Dermis blood vessel endothelial cell (primary cell): ENCODE measurements at regions not wholly inside any gene's neighbourhood (a gene's known extent, or its start where the extent isn't known, plus 50 kb on each side); places are given as distances from the start of the nearest gene placed in this dataset.
"Not testable (repeated sequence)": the region's sequence is repeated elsewhere in the genome, so short reads cannot be mapped to it uniquely, and the experiment has no call there.

Source experiments
- DNase-seq: peaks from one replicate; pipeline ENCODE4 v3.0.0; 2010

DNA sequence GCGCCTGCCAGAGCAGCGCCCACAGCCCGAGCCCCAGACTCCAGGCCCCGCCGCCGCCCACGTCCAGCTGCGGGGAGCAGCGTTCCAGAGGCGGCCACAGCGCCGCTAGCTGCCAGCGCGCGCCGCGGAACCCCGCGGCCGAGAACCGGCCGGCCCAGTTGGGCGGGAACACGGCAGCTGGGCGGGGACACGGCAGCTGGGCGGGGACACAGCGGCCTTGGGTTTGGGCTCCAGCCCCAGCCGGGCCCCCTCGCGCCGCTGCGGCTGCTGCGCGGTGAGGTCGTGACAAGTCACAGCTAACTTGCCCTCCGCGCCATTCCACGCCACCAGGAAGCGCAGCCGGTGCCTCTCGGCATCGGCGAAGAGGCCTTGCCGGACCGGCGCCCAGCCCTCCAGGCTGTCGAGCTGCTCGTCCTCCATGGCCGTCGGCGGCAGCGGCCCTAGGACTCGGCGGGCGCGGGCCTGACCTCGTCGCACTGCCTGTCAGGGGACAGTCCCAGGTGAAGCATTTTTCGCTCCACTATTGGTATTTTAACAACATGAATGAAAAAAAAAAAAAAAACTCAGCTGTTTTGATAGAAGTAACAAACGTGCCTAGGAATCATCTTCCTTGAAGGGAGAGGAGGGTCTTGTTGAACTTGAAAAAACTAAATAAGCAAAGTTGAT, 56.6 kb upstream of the GOLGA8N start:
- peak; percentile 27 for DNase-seq

DNA sequence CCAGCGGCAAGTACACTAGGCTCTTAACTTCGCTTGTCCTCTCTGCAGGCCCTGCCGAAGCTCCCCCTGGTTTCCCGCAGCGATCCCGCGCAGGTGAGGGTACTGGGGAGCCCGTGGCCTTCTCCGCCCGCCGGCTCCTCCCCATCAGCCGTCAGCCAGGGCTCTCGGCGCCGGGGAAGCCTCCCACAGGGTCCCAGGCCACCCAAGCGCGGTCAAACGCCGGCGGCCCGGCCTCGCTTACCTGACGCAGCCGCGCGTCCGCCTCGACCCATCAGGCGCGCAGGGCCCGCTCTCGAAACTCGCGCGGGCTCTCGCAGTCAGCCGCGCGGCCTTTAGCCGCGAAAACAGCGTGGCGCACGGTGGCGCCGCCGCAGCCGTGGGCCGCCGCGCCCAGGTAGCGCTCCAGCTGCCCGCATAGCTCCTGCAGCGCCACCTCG, 57.2 kb upstream of the GOLGA8N start:
- not testable (repeated sequence) for DNase-seq

DNA sequence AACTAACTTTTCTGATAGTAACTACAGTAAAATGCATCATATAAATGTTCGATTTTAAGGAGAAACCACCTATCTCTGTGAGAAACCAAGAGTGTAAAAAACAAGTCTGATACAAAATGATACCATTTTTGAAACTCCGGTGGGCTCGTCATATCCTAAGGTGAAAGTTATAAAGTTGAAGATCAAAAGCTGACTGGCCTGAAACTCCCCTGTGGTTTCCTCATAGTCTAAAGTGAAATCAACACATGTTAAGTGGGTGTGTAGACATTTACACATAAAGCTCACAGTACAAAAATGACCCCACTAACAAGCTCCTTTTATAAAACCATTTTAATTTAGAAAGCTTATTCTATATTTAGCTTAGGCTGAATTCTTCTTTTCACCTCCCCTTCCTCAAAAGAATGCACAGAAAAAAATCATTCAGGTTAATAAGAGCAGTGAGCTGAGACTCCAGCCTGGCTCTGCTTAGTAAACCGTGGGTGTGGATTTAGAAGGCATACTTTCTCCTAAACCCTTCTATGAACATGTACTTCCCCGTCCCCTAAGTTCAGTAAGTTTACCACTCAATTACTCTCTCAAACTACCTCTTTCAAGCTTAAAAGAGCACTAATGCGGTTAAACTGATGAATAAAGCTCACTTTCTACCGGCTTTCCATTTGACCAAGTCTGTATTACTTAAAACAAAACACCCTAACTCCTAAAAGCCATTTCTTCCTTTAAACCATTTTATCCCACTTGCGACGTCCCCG, 57.9 kb upstream of the GOLGA8N start:
- DNase-seq: not testable (repeated sequence)

DNA sequence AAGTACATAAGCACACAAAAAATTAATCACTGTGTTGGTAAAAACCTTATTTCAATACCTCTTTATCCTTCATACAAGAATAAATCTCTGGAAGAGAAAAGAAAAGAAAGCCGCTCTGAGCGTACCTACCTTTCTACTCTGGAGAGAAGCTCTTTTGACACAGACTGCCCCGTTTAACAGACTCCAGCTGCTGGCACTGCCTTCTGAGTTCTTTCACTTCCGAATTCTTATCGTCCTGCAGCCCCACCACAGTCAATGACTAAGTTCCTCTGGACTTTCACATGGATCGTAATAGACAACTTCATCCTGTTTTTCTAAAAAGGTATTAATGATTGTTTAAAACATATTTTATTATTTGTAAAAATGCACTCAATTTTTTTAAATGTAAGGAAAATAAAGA, 67.5 kb upstream of the GOLGA8O start:
- not testable (repeated sequence) for DNase-seq

DNA sequence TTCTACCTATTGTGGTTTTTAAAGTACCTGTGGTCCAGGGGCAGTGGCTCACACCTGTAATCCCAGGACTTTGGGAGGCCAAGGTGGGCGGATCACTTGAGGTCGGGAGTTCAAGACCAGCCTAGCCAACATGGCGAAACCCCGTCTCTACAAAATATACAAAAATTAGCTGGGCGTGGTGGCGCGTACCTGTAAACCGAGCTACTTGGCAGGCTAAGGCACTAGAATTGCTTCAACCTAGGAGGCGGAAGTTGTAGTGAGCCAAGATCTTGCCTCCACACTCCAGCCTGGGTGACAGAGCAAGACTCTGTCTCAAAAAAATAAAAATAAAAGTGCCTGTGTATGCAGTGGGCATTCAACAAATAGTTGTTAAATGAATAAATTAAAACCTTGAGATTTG, 67.0 kb upstream of the GOLGA8O start:
- DNase-seq: not testable (repeated sequence)

DNA sequence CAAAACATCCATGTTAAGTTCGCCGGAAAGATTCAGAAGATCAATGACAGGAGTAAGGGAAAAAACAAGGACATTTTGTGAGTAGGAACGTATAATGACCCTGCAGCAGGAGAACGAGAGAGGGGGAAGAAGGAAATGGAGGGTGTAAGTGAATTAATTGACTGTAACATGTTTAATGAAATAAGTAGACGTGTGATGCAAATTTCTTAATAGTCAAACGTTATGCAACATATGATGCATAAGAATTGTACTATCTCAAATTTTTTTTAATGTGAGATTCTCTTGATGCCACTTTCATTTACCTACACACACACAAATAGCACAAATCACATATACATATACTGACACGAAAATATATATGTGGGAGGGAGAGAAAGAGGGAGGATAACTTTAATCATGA, 63.5 kb upstream of the GOLGA8O start:
- not testable (repeated sequence) for DNase-seq

DNA sequence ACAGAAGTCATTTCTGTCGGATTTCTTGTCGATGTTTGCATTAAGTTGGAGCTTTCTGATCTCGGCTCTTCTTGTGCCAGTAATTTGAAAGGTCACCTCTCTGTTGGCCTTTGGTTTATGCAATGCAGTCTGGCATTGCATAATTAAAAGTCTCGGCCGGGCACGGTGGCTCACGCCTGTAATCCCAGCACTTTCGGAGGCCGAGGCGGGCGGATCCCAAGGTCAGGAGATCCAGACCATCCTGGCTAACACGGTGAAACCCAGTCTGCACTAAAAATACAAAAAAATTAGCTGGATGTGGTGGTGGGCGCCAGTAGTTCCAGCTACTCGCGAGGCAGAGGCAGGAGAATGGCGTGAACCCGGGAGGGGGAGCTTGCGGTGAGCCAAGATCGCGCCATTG, 62.6 kb upstream of the GOLGA8O start:
- DNase-seq: not testable (repeated sequence)

DNA sequence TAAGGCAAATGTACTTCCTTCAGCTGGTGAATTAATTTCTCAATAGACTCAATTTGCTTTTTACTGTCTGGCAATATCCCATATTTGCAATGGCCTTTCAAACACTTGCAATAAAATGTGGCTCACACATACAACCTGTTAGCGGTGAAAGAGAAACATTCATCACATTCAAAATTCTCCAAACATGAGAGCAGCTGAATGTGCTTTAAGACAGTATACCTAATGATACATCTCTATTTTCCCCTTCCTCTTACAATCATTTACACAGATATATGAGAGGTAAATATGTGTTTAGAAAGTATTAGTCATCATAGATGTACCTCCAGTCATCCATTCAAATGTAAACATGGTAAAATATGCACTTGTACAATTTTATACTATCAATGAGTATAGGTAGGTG, 61.5 kb upstream of the GOLGA8O start:
- DNase-seq: not testable (repeated sequence)

DNA sequence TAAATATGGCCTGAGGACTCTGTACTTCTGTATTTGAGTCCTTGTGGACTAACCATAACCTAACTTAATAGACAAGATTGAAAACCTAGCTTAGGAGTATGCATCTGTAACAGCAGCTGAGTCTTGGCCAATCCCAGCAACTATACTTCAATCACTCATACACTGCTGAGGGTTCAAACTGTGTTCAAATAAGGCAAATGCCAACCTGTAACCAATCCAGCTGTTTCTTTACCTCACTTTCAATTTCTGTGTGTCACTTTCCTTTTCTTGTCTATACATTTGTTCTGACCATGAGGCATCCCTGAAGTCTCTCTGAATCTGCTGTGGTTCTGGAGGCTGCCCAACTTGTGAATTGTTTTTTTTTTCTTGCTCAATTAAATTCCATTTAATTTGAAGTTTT, 57.9 kb upstream of the GOLGA8O start:
- not testable (repeated sequence) for DNase-seq

DNA sequence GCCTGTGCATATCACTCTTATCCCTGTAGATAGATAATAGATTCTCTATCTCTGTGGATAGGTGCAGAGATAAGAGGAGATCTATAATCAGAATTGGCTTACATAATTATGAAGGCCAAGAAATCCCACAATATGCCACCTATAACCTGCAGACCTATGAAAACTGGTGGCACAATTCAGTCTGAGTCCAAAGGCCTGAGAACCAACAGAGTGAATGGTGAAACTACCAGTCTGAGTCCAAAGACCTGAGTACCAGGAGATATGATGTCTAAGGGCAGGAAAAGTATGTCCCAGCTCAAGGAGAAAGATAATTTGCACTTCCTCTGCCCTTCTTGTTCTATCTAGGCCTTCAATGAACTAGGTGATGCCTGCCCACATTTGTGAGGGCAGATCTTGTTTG, 54.6 kb upstream of the GOLGA8O start:
- DNase-seq: not testable (repeated sequence)

DNA sequence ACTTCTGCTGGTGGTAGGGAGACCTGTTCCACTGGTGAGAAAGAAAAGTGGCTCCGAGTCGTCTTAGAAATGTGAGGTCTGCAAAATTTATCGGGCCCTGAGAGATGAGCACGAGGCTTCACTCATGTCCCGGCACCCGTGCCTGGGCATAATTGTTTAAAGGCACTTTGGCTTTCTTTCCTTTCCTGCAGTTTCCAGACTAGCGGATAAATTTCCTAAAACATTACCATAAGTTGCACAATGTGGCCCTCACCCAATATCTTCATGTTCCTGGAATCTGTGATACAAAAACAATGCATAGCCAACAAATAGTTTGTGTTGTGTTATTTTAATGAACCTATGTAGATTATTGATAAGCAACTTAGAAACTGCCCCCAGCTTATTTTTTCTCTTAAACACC, 52.6 kb upstream of the GOLGA8O start:
- not testable (repeated sequence) for DNase-seq

DNA sequence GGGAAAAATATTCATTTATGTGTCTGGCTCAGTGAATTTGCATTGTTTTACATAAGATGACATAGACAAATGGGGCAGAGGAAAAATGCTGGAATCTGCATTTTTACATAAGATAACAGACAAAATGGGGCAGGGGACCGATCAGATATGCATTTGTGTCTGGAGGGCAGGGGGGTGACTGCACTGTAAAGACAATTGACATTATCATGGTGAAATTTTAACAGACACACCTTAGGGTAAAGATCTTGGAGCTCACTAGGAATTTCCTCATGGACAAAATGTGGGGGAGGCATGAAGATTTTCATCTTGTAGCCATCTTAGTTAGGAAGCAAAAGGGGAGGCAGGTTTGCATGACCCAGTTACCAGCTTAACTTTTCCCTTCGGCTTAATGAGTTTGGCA, 51.4 kb upstream of the GOLGA8O start:
- not testable (repeated sequence) for DNase-seq

DNA sequence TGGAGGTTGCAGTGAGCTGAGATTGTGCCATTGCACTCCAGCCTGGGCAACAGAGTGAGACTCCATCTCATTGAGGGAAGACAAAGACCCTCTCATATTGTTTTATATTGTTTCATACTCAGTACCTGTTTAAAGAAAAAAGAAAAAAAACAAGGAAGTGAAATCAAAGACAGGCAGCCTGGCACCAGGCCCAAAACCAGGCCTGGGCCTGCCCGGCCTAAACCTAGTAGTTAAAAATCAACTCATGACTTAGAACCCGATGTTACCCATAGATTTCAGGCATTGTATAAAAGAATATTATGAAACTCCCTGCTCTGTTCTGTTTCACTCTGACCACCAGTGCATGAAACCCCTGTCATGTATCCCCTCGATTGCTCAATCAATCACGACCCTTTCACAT, 50.2 kb upstream of the GOLGA8O start:
- DNase-seq: not testable (repeated sequence)
